A673 (cell line): ENCODE measurements at regions not wholly inside any gene's neighbourhood (a gene's known extent, or its start where the extent isn't known, plus 50 kb on each side); places are given as distances from the start of the nearest gene placed in this dataset.
"Not testable (repeated sequence)": the region's sequence is repeated elsewhere in the genome, so short reads cannot be mapped to it uniquely, and the experiment has no call there.

Experiments
- EZH2 ChIP-seq: fragments of 200-600 bp; sonication (generic); IDR thresholded peaks from 2 replicates; pipeline ENCODE4 v1.6.1; 2017; ENCODE audit warnings: borderline replicate concordance, low read depth, mild to moderate bottlenecking, mixed read lengths, antibody characterized with exemption, low read length; ENCODE audit not compliant: poor library complexity, severe bottlenecking
- TF ChIP-seq, protein P1 (sequence below): fragments of 300-800, 200-600 bp; sonication (generic); conservative IDR thresholded peaks from 2 replicates; pipeline ENCODE4 v1.5.1; 2017; ENCODE audit warnings: low read depth, mild to moderate bottlenecking, antibody characterized with exemption, low read length, moderate library complexity, mixed read lengths

DNA sequence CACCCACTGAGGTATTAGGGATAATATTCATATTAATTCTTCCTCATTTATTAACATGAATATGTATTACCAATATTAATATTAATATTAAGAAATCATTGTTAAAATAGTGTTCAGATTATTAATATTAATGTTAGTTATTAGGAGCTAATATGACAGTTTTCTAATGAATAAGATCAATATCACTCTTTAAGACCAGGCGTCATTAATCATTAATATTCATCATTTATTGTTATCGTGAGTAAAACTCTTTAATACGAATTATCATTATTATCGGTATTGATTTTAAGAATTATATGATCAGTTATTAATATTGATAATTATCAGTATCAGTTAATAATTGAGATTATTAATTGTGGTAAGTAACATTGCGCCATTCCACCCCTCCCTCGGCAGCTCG lies 101.0 kb upstream of the HMX1 start:
- TF ChIP-seq, protein P1, sequence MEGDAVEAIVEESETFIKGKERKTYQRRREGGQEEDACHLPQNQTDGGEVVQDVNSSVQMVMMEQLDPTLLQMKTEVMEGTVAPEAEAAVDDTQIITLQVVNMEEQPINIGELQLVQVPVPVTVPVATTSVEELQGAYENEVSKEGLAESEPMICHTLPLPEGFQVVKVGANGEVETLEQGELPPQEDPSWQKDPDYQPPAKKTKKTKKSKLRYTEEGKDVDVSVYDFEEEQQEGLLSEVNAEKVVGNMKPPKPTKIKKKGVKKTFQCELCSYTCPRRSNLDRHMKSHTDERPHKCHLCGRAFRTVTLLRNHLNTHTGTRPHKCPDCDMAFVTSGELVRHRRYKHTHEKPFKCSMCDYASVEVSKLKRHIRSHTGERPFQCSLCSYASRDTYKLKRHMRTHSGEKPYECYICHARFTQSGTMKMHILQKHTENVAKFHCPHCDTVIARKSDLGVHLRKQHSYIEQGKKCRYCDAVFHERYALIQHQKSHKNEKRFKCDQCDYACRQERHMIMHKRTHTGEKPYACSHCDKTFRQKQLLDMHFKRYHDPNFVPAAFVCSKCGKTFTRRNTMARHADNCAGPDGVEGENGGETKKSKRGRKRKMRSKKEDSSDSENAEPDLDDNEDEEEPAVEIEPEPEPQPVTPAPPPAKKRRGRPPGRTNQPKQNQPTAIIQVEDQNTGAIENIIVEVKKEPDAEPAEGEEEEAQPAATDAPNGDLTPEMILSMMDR, result not testable (repeated sequence)
- not testable (repeated sequence) for TF ChIP-seq EZH2
